K562 (cell line): ENCODE measurements at regions not wholly inside any gene's neighbourhood (a gene's known extent, or its start where the extent isn't known, plus 50 kb on each side); places are given as distances from the start of the nearest gene placed in this dataset.
A peak's percentile ranks its signal among the peaks of the same experiment; 100 is the strongest.

Experiments used
- ATAC-seq: fragments of 200-7000 bp; cut with Tn5 transposase; 3 replicates; pipeline ENCODE4 v1.9.1; 2020; ENCODE audit warnings: moderate library complexity
- BruUV-seq: library from RNA; stranded (reverse); fragments of 400-500 nt; replicated peaks from 2 replicates; lab custom pipeline; 2021; lab: Mats Ljungman, UMichigan
- CTCF ChIA-PET: fragments of 300-600 bp; formaldehyde crosslinking; extraction: SDS; loops from one replicate; lab custom pipeline; 2021; ENCODE audit warnings: low intra/inter-chr PET ratio; lab: Yijun Ruan, JAX
- POLR2A ChIA-PET: fragments of 300-600, 350-650 bp; sonication (Branson Sonifier 250); formaldehyde crosslinking; extraction: SDS; loops from one replicate; lab custom pipeline; 2021; ENCODE audit warnings: antibody characterized with exemption, inconsistent platforms; lab: Yijun Ruan, JAX
- DNase-seq, 4 experiments: peaks; one replicate each; pipeline versions ENCODE4 v3.0.0 to v3.0.0-alpha.2; 2011 to 2018; ENCODE audit warnings: low spot score in 3 of 4, mixed read lengths in 3 of 4; ENCODE audit errors: extremely low read depth in 1 of 4
- FAIRE-seq: peaks from 2 replicates; lab custom pipeline; 2011; peaks lifted over from hg19 to GRCh38; lab: Jason Lieb, UNC
- H2AFZ ChIP-seq: 2 replicates; pipeline ENCODE4 v1.6.0; 2011; ENCODE audit warnings: low read depth, low read length, control low read depth, inconsistent platforms
- H3K27ac ChIP-seq: fragments of 200-600 bp; 3 replicates; pipeline ENCODE4 v1.8.0; 2011; ENCODE audit warnings: low read depth, mild to moderate bottlenecking, control low read depth, inconsistent platforms, low read length, moderate library complexity, mixed read lengths; ENCODE audit errors: extremely low read depth
- H3K27me3 ChIP-seq, 2 experiments: fragments of 300-600 bp in 1 of 2; 2 replicates in 1 of 2; 3 replicates in 1 of 2; pipeline versions ENCODE4 v1.6.0 to v1.8.0; 2011; ENCODE audit warnings: inconsistent platforms in 2 of 2, low read length in 2 of 2, mild to moderate bottlenecking in 1 of 2, mixed read lengths in 1 of 2, moderate library complexity in 1 of 2; ENCODE audit not compliant: control insufficient read depth in 2 of 2, insufficient read depth in 2 of 2
- H3K36me3 ChIP-seq: fragments of 300-600 bp; 3 replicates; pipeline ENCODE4 v1.8.0; 2011; ENCODE audit warnings: mild to moderate bottlenecking, low read length, inconsistent platforms; ENCODE audit not compliant: control insufficient read depth, insufficient read depth
- H3K4me1 ChIP-seq, 2 experiments: fragments of 200-600 bp in 1 of 2; replicated peaks in 1 of 2; 2 replicates in 1 of 2; 3 replicates in 1 of 2; pipeline versions ENCODE4 v1.5.1 to v1.8.0; 2011; ENCODE audit warnings: inconsistent platforms in 2 of 2, low read length in 2 of 2, mild to moderate bottlenecking in 1 of 2, mixed read lengths in 1 of 2, moderate library complexity in 1 of 2; ENCODE audit not compliant: control insufficient read depth in 2 of 2, insufficient read depth in 2 of 2
- H3K4me2 ChIP-seq: 2 replicates; pipeline ENCODE4 v1.6.1; 2011; ENCODE audit warnings: low read length, control low read depth, inconsistent platforms, mixed read lengths; ENCODE audit not compliant: insufficient read depth
- H3K4me3 ChIP-seq: fragments of 200-600 bp; sonication (generic), shearing (Covaris generic); 2 replicates; pipeline ENCODE4 v1.5.1; 2016; ENCODE audit warnings: control low read depth, inconsistent platforms
- H3K79me2 ChIP-seq: fragments of 200-600 bp; 3 replicates; pipeline ENCODE4 v1.8.0; 2011; ENCODE audit warnings: low read length, inconsistent platforms; ENCODE audit not compliant: control insufficient read depth, insufficient read depth
- H3K9ac ChIP-seq, 2 experiments: 2 replicates each; pipeline versions ENCODE4 v1.6.0 to v1.6.1; 2011; ENCODE audit warnings: low read depth in 2 of 2, low read length in 2 of 2, control low read depth in 1 of 2, inconsistent platforms in 1 of 2, mild to moderate bottlenecking in 1 of 2, mixed read lengths in 1 of 2; ENCODE audit not compliant: insufficient read depth in 1 of 2
- H3K9me1 ChIP-seq: one replicate; pipeline ENCODE4 v1.6.0; 2011; ENCODE audit warnings: inconsistent platforms, mild to moderate bottlenecking, low read length, moderate library complexity; ENCODE audit not compliant: control insufficient read depth, insufficient read depth
- H3K9me3 ChIP-seq: replicated peaks from 2 replicates; pipeline ENCODE4 v1.5.1; 2011; ENCODE audit warnings: low read depth, low read length, inconsistent platforms; ENCODE audit not compliant: control insufficient read depth, insufficient read depth
- H4K20me1 ChIP-seq: replicated peaks from 2 replicates; pipeline ENCODE4 v1.6.1; 2011; ENCODE audit warnings: low read length, inconsistent platforms, mixed read lengths; ENCODE audit not compliant: control insufficient read depth, insufficient read depth
- CTCF ChIP-seq, 3 experiments: IDR thresholded peaks in 2 of 3; conservative IDR thresholded peaks in 1 of 3; 2 replicates each; pipeline ENCODE4 v1.5.1; 2011 to 2012; ENCODE audit warnings: low read length in 3 of 3, mild to moderate bottlenecking in 3 of 3, control low read depth in 2 of 3, improper control_type of control experiment in 1 of 3, inconsistent platforms in 1 of 3, low read depth in 1 of 3, mixed read lengths in 1 of 3, moderate library complexity in 1 of 3; ENCODE audit not compliant: insufficient read depth in 2 of 3
- TAF1 ChIP-seq: IDR thresholded peaks from 2 replicates; pipeline ENCODE4 v1.6.1; 2011; ENCODE audit warnings: mild to moderate bottlenecking, low read length, moderate library complexity; ENCODE audit not compliant: insufficient read depth, control insufficient read depth, severe bottlenecking; ENCODE audit errors: extremely low read depth
- ZEB2 ChIP-seq: fragments of 450-650 bp; IDR thresholded peaks from 2 replicates; pipeline ENCODE4 v1.6.1; 2016
- WGBS: fragments of 100-300 bp; shearing (Covaris generic); methylation state at CpG from one replicate; pipeline ENCODE4 v1.1.6; 2016; ENCODE audit warnings: low coverage, mixed read lengths; ENCODE audit not compliant: insufficient coverage; ENCODE audit errors: missing lambda C conversion rate; 5-methylcytosine and 5-hydroxymethylcytosine counted together
- in situ Hi-C: fragments of 300-500 bp; cut with MboI; formaldehyde crosslinking; loops from 4 replicates; pipeline ENCODE4 v1.15.0; 2018; ENCODE audit warnings: inconsistent platforms, mixed read lengths
- intact Hi-C: fragments of 100-400 bp; cut with micrococcal nuclease; formaldehyde crosslinking; loops from 2 replicates; pipeline ENCODE4 v1.14.2; 2022
- TF ChIP-seq, protein P1 (sequence below): fragments of 250-450 bp; sonication (Bioruptor Pico); IDR thresholded peaks from 2 replicates; pipeline ENCODE4 v1.5.0; 2020; ENCODE audit warnings: mild to moderate bottlenecking, borderline replicate concordance

DNA sequence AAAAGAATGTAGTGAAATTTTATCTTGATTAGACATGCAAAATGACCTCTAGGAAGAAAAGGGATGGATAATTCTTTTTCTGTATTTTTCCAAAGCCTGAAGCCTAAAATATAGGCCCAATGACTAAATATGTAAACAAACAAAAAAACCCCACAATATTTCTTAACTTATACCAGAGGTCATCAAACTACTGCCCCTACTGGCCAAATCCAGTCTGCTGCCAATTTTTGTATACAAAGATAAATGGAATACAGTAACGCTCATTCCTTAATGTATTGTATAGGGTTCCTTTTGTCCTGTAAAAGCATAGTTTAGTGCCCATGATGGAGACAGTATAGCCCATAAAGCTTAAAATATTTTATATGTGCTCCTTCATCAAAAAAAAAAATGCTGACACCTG, 145.7 kb upstream of the ALG10 start:
- TF ChIP-seq TAF1: no peak
- no peak for TF ChIP-seq ZEB2
- peak in 2 of 3 experiments; percentile 9; a peak in 1 of 6 replicates for TF ChIP-seq CTCF (IDR thresholded peaks at IDR 0.05 in 2 of 3, conservative IDR thresholded peaks at IDR 0.05 in 1 of 3; ENCODE audit: insufficient read depth in 2 of 3, low read depth in 1 of 3, low read length in 3 of 3)
- TF ChIP-seq, protein P1, sequence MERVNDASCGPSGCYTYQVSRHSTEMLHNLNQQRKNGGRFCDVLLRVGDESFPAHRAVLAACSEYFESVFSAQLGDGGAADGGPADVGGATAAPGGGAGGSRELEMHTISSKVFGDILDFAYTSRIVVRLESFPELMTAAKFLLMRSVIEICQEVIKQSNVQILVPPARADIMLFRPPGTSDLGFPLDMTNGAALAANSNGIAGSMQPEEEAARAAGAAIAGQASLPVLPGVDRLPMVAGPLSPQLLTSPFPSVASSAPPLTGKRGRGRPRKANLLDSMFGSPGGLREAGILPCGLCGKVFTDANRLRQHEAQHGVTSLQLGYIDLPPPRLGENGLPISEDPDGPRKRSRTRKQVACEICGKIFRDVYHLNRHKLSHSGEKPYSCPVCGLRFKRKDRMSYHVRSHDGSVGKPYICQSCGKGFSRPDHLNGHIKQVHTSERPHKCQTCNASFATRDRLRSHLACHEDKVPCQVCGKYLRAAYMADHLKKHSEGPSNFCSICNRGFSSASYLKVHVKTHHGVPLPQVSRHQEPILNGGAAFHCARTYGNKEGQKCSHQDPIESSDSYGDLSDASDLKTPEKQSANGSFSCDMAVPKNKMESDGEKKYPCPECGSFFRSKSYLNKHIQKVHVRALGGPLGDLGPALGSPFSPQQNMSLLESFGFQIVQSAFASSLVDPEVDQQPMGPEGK: no peak
- 77% methylated on average over 1 of the region's 1 CpG for WGBS

More for the DNA sequence above, 145.7 kb upstream of the ALG10 start:
- ATAC-seq (no peak), DNase-seq (peak in 1 of 4 experiments; percentile 7), FAIRE-seq (no peak)
- Histone ChIP-seq H3K4me2 (no peak overlapping the region), H2AFZ (no peak overlapping the region), H3K27ac (no peak overlapping the region), H4K20me1 (no peaks in the 10 kb centered on the region), H3K9ac (no peak overlapping the region), H3K9me1 (no peaks in the 10 kb centered on the region), H3K4me1 (no peaks in the 10 kb centered on the region), H3K79me2 (no peaks in the 10 kb centered on the region), H3K9me3 (no peaks in the 10 kb centered on the region; the same call in 1 of the 2 replicates), H3K36me3 (no peaks in the 10 kb centered on the region), H3K4me3 (no peak overlapping the region), H3K27me3 (no peaks in the 10 kb centered on the region)
- BruUV-seq: no TSS peak
- in situ Hi-C loops: no loop called here
- POLR2A ChIA-PET: no interaction called here
- CTCF ChIA-PET: no interaction called here
- intact Hi-C loops: no loop called here
